Activated CD4-positive, alpha-beta memory T cell treated with anti-CD3 and anti-CD28 coated beads, Interleukin-2, amount 10 ng/mL, durations not matched to agents 7 days and 5 days (primary cell): ENCODE measurements at regions not wholly inside any gene's neighbourhood (a gene's known extent, or its start where the extent isn't known, plus 50 kb on each side); places are given as distances from the start of the nearest gene placed in this dataset.

ENCODE experiments used
- CTCF ChIA-PET: fragments of 350-600 bp; sonication (Branson Sonifier 250); formaldehyde crosslinking; loops from one replicate; lab custom pipeline; 2021; ENCODE audit warnings: antibody characterized with exemption, inconsistent platforms; lab: Charles Lee
- POLR2A ChIA-PET: fragments of 350-600 bp; sonication (Branson Sonifier 250); formaldehyde crosslinking; loops from one replicate; lab custom pipeline; 2021; ENCODE audit warnings: antibody characterized with exemption; lab: Charles Lee
- DNase-seq: peaks from one replicate; pipeline ENCODE4 v3.0.0-alpha.2; 2020
- H3K27ac Mint-ChIP-seq: one replicate; pipeline ENCODE4 v1.8.0; 2021; ENCODE audit warnings: mild to moderate bottlenecking, mixed read lengths
- H3K27me3 Mint-ChIP-seq: one replicate; pipeline ENCODE4 v1.8.0; 2021; ENCODE audit warnings: mixed read lengths
- H3K36me3 Mint-ChIP-seq: one replicate; pipeline ENCODE4 v1.8.0; 2021; ENCODE audit warnings: low read depth, mixed read lengths
- H3K4me1 Mint-ChIP-seq: one replicate; pipeline ENCODE4 v1.8.0; 2021; ENCODE audit warnings: mixed read lengths
- H3K4me3 Mint-ChIP-seq: one replicate; pipeline ENCODE4 v1.8.0; 2021; ENCODE audit warnings: mild to moderate bottlenecking, mixed read lengths
- H3K9me3 Mint-ChIP-seq: one replicate; pipeline ENCODE4 v1.8.0; 2021; ENCODE audit warnings: mixed read lengths

GRCh38 chr22:47270463-47271135 is 508.1 kb downstream of the TBC1D22A start:
- Mint-ChIP-seq H3K9me3 (no peaks in the 10 kb centered on the region), H3K4me1 (no peaks in the 10 kb centered on the region), H3K36me3 (no peaks in the 10 kb centered on the region), H3K27ac (no peak overlapping the region), H3K27me3 (no peaks in the 10 kb centered on the region), H3K4me3 (no peak overlapping the region)
- no peak for DNase-seq
- ChIA-PET CTCF (no interaction called here), POLR2A (no interaction called here)

DNA sequence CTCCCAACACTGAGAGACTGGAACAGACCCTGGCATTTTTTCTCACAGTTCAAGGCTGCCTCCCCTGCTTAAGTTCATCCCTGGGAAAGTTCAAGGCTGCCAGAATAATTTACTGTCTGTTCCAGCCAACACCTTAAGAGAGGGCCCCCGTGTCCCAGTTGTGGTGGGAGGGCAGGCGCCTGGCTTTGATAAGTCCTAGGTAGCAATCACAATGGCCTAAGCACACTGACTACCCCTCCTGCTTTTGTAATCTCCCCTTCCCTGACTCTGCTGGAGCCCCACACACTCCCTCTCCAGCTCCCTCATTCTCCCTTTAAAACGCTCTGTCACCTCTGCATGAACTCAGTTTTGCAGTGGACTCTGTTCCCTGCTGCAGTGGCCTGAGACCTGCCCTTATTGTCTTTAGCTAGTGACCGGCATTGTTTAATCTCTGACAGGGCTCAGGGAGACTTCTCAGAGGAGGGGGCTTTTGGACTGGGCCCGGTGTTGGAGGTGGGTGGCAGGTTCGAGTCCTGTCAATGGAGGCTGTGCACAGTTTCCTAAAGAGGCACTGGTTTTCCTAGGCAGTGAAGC is 507.2 kb downstream of the TBC1D22A start:
- POLR2A ChIA-PET, result no interaction called here
- Mint-ChIP-seq H3K36me3 (no peaks in the 10 kb centered on the region), H3K27me3 (no peaks in the 10 kb centered on the region), H3K4me1 (no peaks in the 10 kb centered on the region), H3K9me3 (no peaks in the 10 kb centered on the region), H3K27ac (no peak overlapping the region), H3K4me3 (no peak overlapping the region)
- CTCF ChIA-PET, result no interaction called here
- DNase-seq, result no peak

- H3K36me3 Mint-ChIP-seq, result no peaks in the 10 kb centered on the region
- no peaks in the 10 kb centered on the region for H3K4me1 Mint-ChIP-seq
- no peak overlapping the region for H3K27ac Mint-ChIP-seq
- POLR2A ChIA-PET, result no interaction called here
- no peak for DNase-seq
- no peak overlapping the region for H3K4me3 Mint-ChIP-seq
- H3K27me3 Mint-ChIP-seq, result no peaks in the 10 kb centered on the region
- CTCF ChIA-PET, result no interaction called here
- H3K9me3 Mint-ChIP-seq, result no peaks in the 10 kb centered on the region
Observed at GRCh38 chr22:47267513-47268282, 505.2 kb downstream of the TBC1D22A start.

- POLR2A ChIA-PET, result no interaction called here
- H3K9me3 Mint-ChIP-seq, result no peaks in the 10 kb centered on the region
- no peaks in the 10 kb centered on the region for H3K27me3 Mint-ChIP-seq
- DNase-seq, result no peak
- H3K36me3 Mint-ChIP-seq, result no peaks in the 10 kb centered on the region
- no peaks in the 10 kb centered on the region for H3K4me1 Mint-ChIP-seq
- no peak overlapping the region for H3K27ac Mint-ChIP-seq
- CTCF ChIA-PET, result no interaction called here
- no peak overlapping the region for H3K4me3 Mint-ChIP-seq
Observed at GRCh38 chr22:47266329-47266728, 503.9 kb downstream of the TBC1D22A start.

GRCh38 chr22:47260551-47260950 is 498.1 kb downstream of the TBC1D22A start:
- ChIA-PET POLR2A (no interaction called here), CTCF (no interaction called here)
- Mint-ChIP-seq H3K9me3 (peaks cover 3% of the 10 kb centered on the region), H3K4me1 (no peaks in the 10 kb centered on the region), H3K36me3 (no peaks in the 10 kb centered on the region), H3K27me3 (peaks cover 2% of the 10 kb centered on the region), H3K4me3 (no peak overlapping the region), H3K27ac (no peak overlapping the region)
- no peak for DNase-seq

DNA sequence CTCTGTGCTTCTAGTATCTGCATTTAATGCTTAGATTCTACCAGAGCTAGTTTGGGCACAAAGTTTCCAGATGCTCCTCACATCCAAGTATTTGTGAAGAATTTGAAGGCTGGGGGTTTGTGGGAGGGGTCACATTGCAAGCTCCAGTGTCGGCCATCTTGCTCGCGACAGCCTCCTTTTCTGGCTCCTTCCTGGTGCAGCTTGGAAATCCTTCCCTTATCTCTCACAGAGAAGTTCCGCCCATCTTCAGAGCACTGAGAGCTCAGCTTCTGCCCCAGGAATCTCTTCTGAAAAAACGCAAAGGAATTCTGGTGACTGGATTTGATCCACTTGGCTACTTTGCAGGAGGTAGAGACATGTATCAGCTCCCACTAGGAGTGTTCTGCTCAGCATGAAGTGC is 497.5 kb downstream of the TBC1D22A start:
- peaks cover 3% of the 10 kb centered on the region for H3K9me3 Mint-ChIP-seq
- peaks cover 2% of the 10 kb centered on the region for H3K27me3 Mint-ChIP-seq
- no peak overlapping the region for H3K4me3 Mint-ChIP-seq
- POLR2A ChIA-PET, result no interaction called here
- no peaks in the 10 kb centered on the region for H3K36me3 Mint-ChIP-seq
- DNase-seq, result no peak
- H3K27ac Mint-ChIP-seq, result no peak overlapping the region
- CTCF ChIA-PET, result no interaction called here
- no peaks in the 10 kb centered on the region for H3K4me1 Mint-ChIP-seq

GRCh38 chr22:47259049-47259448 is 496.6 kb downstream of the TBC1D22A start:
- CTCF ChIA-PET, result no interaction called here
- Mint-ChIP-seq H3K4me1 (no peaks in the 10 kb centered on the region), H3K4me3 (no peak overlapping the region), H3K27me3 (peaks cover 2% of the 10 kb centered on the region), H3K27ac (no peak overlapping the region), H3K36me3 (no peaks in the 10 kb centered on the region), H3K9me3 (peaks cover 3% of the 10 kb centered on the region)
- no peak for DNase-seq
- POLR2A ChIA-PET, result no interaction called here

- POLR2A ChIA-PET, result no interaction called here
- Mint-ChIP-seq H3K36me3 (no peaks in the 10 kb centered on the region), H3K4me1 (no peaks in the 10 kb centered on the region), H3K9me3 (peaks cover 3% of the 10 kb centered on the region), H3K27me3 (peaks cover 2% of the 10 kb centered on the region), H3K4me3 (no peak overlapping the region), H3K27ac (no peak overlapping the region)
- DNase-seq, result no peak
- CTCF ChIA-PET, result no interaction called here
Observed at GRCh38 chr22:47257976-47258375, 495.5 kb downstream of the TBC1D22A start.

DNA sequence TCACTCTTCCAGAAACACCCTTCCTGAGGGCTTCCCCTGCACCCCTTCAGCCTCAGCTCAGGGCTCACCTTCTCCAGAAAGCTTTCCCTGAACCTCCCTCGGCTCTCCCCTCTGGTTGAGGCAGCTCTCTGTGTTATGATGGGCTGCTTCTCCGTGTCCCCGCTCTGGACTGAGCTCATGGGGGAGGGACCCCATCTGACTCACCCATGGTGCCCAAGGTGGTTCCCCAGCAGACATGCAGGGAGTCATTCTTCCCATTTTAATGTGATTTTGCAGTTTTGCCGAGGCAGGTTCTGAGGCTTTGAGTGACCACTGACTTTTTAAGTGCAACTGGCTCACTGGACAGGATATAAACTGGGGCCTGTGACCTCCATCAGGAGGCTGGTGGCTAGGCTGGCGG is 495.1 kb downstream of the TBC1D22A start:
- H3K9me3 Mint-ChIP-seq, result peaks cover 3% of the 10 kb centered on the region

DNA sequence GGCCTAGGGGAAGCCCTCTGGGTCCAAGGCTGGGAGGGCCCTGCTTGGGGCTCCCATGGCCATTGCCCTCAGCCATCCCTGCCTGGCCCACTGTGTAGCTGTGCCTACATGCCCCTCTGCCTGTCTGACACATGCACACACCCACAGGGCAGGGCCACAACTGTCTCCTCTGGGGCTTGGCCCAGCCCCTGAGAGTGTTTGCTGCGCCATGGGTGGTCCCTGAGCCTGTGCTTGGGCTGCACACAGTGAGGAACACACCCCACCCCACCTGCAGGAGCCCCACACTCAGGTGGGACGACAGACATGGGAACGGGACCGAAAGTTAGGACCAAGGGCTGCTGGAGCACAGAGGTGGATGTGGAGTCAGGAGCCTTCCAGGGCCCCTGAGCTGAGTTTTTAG is 489.5 kb downstream of the TBC1D22A start:
- no peak overlapping the region for H3K4me3 Mint-ChIP-seq
- ChIA-PET POLR2A (no interaction called here), CTCF (no interaction called here)
- no peaks in the 10 kb centered on the region for H3K36me3 Mint-ChIP-seq
- no peaks in the 10 kb centered on the region for H3K4me1 Mint-ChIP-seq
- no peaks in the 10 kb centered on the region for H3K9me3 Mint-ChIP-seq
- DNase-seq, result no peak
- no peak overlapping the region for H3K27ac Mint-ChIP-seq
- H3K27me3 Mint-ChIP-seq, result no peaks in the 10 kb centered on the region

More for the DNA sequence above, 495.1 kb downstream of the TBC1D22A start:
- DNase-seq, result no peak
- ChIA-PET POLR2A (no interaction called here), CTCF (no interaction called here)
- H3K36me3 Mint-ChIP-seq, result no peaks in the 10 kb centered on the region
- H3K27me3 Mint-ChIP-seq, result peaks cover 2% of the 10 kb centered on the region
- H3K4me3 Mint-ChIP-seq, result no peak overlapping the region
- no peaks in the 10 kb centered on the region for H3K4me1 Mint-ChIP-seq
- no peak overlapping the region for H3K27ac Mint-ChIP-seq

GRCh38 chr22:47250995-47251765 is 488.7 kb downstream of the TBC1D22A start:
- Mint-ChIP-seq H3K9me3 (no peaks in the 10 kb centered on the region), H3K27ac (no peak overlapping the region), H3K4me3 (no peak overlapping the region), H3K4me1 (no peaks in the 10 kb centered on the region), H3K27me3 (no peaks in the 10 kb centered on the region), H3K36me3 (no peaks in the 10 kb centered on the region)
- ChIA-PET POLR2A (no interaction called here), CTCF (no interaction called here)
- no peak for DNase-seq

- no peaks in the 10 kb centered on the region for H3K36me3 Mint-ChIP-seq
- no peak for DNase-seq
- no peaks in the 10 kb centered on the region for H3K9me3 Mint-ChIP-seq
- POLR2A ChIA-PET, result no interaction called here
- H3K27me3 Mint-ChIP-seq, result peaks cover under 1% of the 10 kb centered on the region
- H3K27ac Mint-ChIP-seq, result no peak overlapping the region
- H3K4me1 Mint-ChIP-seq, result no peaks in the 10 kb centered on the region
- CTCF ChIA-PET, result no interaction called here
- H3K4me3 Mint-ChIP-seq, result no peak overlapping the region
Observed at GRCh38 chr22:47249370-47249928, 487.0 kb downstream of the TBC1D22A start.

DNA sequence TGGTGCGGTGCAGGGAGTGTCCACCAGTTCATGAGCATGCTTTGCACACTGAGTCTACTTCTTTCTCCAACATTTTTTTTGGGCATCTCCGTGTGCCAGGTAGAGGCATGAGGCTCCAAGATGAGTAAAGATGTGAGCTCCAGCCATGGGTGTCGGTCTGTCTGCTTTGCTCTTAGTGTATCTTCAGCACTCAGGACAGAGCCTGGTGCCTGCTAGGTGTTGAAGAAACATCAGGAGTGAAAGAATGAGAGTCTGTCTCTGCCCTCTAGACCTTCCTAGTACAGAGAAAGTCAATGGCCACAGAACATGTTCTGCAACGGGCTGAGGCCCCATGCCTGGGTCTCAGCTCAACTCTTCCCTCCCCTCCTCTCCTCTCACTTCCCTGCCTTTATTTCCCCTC is 486.5 kb downstream of the TBC1D22A start:
- no peak overlapping the region for H3K4me3 Mint-ChIP-seq
- ChIA-PET POLR2A (no interaction called here), CTCF (no interaction called here)
- H3K36me3 Mint-ChIP-seq, result no peaks in the 10 kb centered on the region
- no peak overlapping the region for H3K27ac Mint-ChIP-seq
- no peaks in the 10 kb centered on the region for H3K9me3 Mint-ChIP-seq
- no peaks in the 10 kb centered on the region for H3K4me1 Mint-ChIP-seq
- peaks cover 1% of the 10 kb centered on the region for H3K27me3 Mint-ChIP-seq
- no peak for DNase-seq
